Activated CD8-positive, alpha-beta T cell treated with anti-CD3 and anti-CD28 coated beads for 36 hours (primary cell): ENCODE measurements at regions not wholly inside any gene's neighbourhood (a gene's known extent, or its start where the extent isn't known, plus 50 kb on each side); places are given as distances from the start of the nearest gene placed in this dataset.

ENCODE experiments used
- ATAC-seq: fragments of 200-7000 bp; cut with Tn5 transposase; one replicate; pipeline ENCODE4 v1.10.0; 2021; ENCODE audit warnings: mild to moderate bottlenecking, moderate library complexity
- CTCF ChIA-PET: fragments of 350-600 bp; sonication (Branson Sonifier 250); formaldehyde crosslinking; loops from one replicate; lab custom pipeline; 2021; ENCODE audit warnings: antibody characterized with exemption; lab: Charles Lee
- POLR2A ChIA-PET: fragments of 350-600 bp; sonication (Branson Sonifier 250); formaldehyde crosslinking; loops from one replicate; lab custom pipeline; 2021; ENCODE audit warnings: antibody characterized with exemption; lab: Charles Lee
- DNase-seq: peaks from one replicate; pipeline ENCODE4 v3.0.0-alpha.2; 2020
- H3K27ac Mint-ChIP-seq: one replicate; pipeline ENCODE4 v1.8.0; 2021; ENCODE audit warnings: mild to moderate bottlenecking, mixed read lengths
- H3K27me3 Mint-ChIP-seq: one replicate; pipeline ENCODE4 v1.8.0; 2021; ENCODE audit warnings: mixed read lengths
- H3K36me3 Mint-ChIP-seq: one replicate; pipeline ENCODE4 v1.8.0; 2021; ENCODE audit warnings: low read depth, mixed read lengths
- H3K4me1 Mint-ChIP-seq: one replicate; pipeline ENCODE4 v1.8.0; 2021; ENCODE audit warnings: low read depth, mixed read lengths
- H3K4me3 Mint-ChIP-seq: one replicate; pipeline ENCODE4 v1.8.0; 2021; ENCODE audit warnings: mild to moderate bottlenecking, moderate library complexity, mixed read lengths
- H3K9me3 Mint-ChIP-seq: one replicate; pipeline ENCODE4 v1.8.0; 2021; ENCODE audit warnings: mixed read lengths
- CTCF ChIP-seq: fragments of 200-600 bp; IDR thresholded peaks from one replicate; pipeline ENCODE4 v1.8.0; 2022; ENCODE audit warnings: antibody characterized with exemption, mild to moderate bottlenecking
- intact Hi-C: fragments of 100-400 bp; cut with micrococcal nuclease; formaldehyde crosslinking; loops from one replicate; pipeline ENCODE4 v1.10.0; 2022

GRCh38 chr1:71269179-71269578 is 188.3 kb upstream of the ZRANB2 start:
- intact Hi-C loops: no loop called here
- Mint-ChIP-seq H3K9me3 (no peaks in the 10 kb centered on the region), H3K4me1 (no peaks in the 10 kb centered on the region), H3K36me3 (no peaks in the 10 kb centered on the region), H3K27me3 (no peaks in the 10 kb centered on the region), H3K4me3 (no peak overlapping the region), H3K27ac (no peak overlapping the region)
- no peak for ATAC-seq
- no peak for DNase-seq
- CTCF ChIA-PET: no interaction called here
- POLR2A ChIA-PET: no interaction called here
- no peak for TF ChIP-seq CTCF

DNA sequence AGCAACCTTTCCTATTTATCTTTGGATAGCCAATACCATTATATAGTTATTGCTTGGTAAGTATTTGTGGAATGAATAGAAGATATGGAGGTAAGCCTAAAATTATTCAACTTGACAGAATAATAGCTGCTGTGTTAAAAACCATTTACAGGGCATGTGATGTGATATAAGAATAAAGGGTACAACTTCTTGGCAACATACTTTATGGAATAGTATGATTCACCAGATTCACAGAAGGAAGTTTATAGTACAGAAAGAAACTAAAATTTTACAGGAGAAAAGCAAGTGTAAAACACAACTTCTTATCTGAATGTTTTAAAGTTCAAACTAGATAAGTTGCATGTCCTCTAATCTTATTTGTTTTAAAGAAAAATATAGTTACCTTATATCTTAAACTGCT is 186.4 kb upstream of the ZRANB2 start:
- H3K36me3 Mint-ChIP-seq: no peaks in the 10 kb centered on the region
- no peak for TF ChIP-seq CTCF
- no peak for DNase-seq
- H3K27me3 Mint-ChIP-seq: no peaks in the 10 kb centered on the region
- no peak overlapping the region for H3K27ac Mint-ChIP-seq
- ChIA-PET CTCF (no interaction called here), POLR2A (no interaction called here)
- intact Hi-C loops: no loop called here
- no peak for ATAC-seq
- H3K4me1 Mint-ChIP-seq: no peaks in the 10 kb centered on the region
- H3K4me3 Mint-ChIP-seq: no peak overlapping the region
- no peaks in the 10 kb centered on the region for H3K9me3 Mint-ChIP-seq

- H3K27ac Mint-ChIP-seq: no peak overlapping the region
- H3K27me3 Mint-ChIP-seq: no peaks in the 10 kb centered on the region
- H3K4me3 Mint-ChIP-seq: no peak overlapping the region
- intact Hi-C loops: no loop called here
- no peak for ATAC-seq
- no peak for TF ChIP-seq CTCF
- H3K36me3 Mint-ChIP-seq: no peaks in the 10 kb centered on the region
- DNase-seq: no peak
- CTCF ChIA-PET: no interaction called here
- H3K9me3 Mint-ChIP-seq: no peaks in the 10 kb centered on the region
- no peaks in the 10 kb centered on the region for H3K4me1 Mint-ChIP-seq
- POLR2A ChIA-PET: no interaction called here
Measured at GRCh38 chr1:71264039-71264438, 183.2 kb upstream of the ZRANB2 start.

GRCh38 chr1:71262970-71263369 is 182.1 kb upstream of the ZRANB2 start:
- TF ChIP-seq CTCF: no peak
- intact Hi-C loops: no loop called here
- no peak for ATAC-seq

GRCh38 chr1:71252900-71253299 is 172.1 kb upstream of the ZRANB2 start:
- Mint-ChIP-seq H3K4me3 (no peak overlapping the region), H3K27me3 (no peaks in the 10 kb centered on the region), H3K36me3 (no peaks in the 10 kb centered on the region), H3K4me1 (no peaks in the 10 kb centered on the region), H3K9me3 (no peaks in the 10 kb centered on the region), H3K27ac (no peak overlapping the region)
- intact Hi-C loops: no loop called here
- CTCF ChIA-PET: no interaction called here
- DNase-seq: no peak
- no peak for ATAC-seq
- TF ChIP-seq CTCF: no peak
- POLR2A ChIA-PET: no interaction called here

More at GRCh38 chr1:71262970-71263369, 182.1 kb upstream of the ZRANB2 start:
- DNase-seq: no peak
- no peaks in the 10 kb centered on the region for H3K36me3 Mint-ChIP-seq
- no peaks in the 10 kb centered on the region for H3K27me3 Mint-ChIP-seq
- no peak overlapping the region for H3K4me3 Mint-ChIP-seq
- H3K9me3 Mint-ChIP-seq: no peaks in the 10 kb centered on the region
- POLR2A ChIA-PET: no interaction called here
- no peak overlapping the region for H3K27ac Mint-ChIP-seq
- CTCF ChIA-PET: no interaction called here
- H3K4me1 Mint-ChIP-seq: no peaks in the 10 kb centered on the region
